Stimulated activated naive CD4-positive, alpha-beta T cell (primary cell): ENCODE measurements at regions not wholly inside any gene's neighbourhood (a gene's known extent, or its start where the extent isn't known, plus 50 kb on each side); places are given as distances from the start of the nearest gene placed in this dataset.

Experiments used
- DNase-seq, 6 experiments: peaks; one replicate each; lab custom pipeline; 2025; lab: John Stamatoyannopoulos, UW

DNA sequence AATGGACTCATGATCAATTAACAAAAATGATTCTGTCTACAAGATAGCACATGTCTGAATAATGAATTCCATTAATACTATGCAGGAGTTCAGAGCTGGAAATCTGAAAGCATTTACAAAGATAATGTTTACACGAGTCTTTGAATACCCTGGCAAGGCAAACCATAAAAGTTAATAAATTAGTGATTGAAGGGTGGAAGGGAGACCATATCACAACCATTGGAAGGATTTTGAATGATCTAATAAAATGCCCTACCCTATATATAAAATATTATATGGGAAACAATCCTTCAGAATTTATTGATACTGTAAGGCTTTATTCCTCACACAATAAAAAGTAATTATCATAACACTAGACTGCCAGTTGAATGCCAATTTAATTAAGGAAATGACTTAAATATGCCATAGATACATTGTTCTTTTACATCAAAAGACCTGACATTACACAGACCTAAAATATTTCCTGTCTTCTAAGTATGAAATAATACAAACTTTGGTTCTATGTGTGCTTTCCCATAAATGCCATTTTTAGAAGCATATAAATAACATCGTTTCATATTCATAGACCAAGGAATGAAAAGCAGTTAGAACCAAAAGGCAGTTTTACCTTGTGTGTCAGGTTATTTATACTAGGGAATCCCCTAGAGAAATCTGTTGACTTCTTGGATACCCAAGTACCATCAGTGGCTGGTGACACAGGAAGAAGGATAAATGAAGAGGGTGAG, 249.2 kb upstream of the MARCKS start:
- DNase-seq = no peak

DNA sequence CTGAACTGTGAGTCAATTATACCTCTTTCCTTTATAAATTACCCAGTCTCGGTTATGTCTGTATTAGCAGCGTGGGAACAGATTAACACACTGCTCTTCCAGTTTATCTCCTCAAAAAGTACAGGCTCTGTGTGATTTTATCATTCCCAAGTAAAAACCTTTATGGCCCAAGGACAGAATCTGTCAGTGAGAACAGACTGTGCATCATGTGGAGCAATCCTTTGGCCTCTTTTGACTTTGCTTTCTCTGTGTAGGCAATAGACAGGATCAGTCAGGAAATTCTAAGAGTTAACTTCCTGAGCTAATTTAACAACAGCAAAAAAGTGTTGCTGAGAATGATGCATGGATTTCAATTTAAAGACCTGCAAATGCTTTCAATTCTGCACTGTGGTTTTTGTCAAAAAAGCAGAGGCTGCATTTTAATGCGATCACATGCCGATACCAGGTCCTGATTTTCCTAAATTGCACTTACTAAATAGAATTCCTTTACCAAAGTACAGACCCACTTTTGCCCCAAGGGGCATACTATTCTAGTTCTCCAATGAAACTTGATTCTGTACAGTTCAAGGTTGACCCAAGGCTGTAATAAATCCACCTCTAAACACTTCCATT, 246.7 kb upstream of the MARCKS start:
- DNase-seq = no peak

DNA sequence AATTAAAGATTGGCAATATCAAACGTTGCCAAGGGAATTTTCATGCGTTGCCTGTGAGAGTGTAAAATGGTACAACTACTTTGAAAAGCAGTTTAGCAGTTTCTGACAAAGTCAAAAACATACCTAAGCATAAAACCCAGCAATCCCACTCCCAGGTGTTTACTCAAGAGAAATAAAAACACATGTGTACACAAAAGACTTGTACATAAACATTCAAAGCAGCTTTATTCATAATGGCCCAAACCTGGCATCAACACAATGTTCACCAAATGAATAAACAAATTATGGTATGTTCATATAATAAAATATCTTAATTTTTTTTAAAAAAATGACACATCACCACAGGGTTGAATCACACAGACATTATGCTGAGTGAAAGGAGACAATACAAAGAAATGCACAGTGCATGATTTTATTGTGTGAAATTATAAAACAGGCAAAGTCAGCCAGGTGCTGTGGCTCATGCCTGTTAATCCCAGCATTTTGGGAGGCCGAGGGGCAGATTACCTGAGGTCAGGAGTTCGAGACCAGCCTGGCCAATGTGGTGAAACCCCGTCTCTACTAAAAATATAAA, 240.4 kb upstream of the MARCKS start:
- no peak for DNase-seq

DNA sequence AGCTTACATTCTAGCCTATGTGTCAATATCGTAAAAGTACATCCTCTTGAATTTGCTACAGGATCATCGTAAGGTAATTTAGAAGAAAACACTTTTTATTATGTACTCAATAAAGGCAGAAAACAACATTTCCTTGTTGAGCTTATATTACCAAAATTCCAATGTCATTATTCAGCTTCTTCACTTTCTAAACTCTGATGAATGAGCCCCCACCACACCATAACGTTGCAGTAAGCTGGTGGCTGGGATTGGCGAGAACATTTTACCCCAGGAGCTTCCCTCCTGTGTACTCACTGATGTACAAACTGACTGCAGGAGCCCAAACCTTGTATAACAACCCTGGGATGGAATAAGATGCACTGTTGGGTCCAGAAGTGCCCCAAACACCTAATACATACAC, 238.1 kb upstream of the MARCKS start:
- no peak for DNase-seq

DNA sequence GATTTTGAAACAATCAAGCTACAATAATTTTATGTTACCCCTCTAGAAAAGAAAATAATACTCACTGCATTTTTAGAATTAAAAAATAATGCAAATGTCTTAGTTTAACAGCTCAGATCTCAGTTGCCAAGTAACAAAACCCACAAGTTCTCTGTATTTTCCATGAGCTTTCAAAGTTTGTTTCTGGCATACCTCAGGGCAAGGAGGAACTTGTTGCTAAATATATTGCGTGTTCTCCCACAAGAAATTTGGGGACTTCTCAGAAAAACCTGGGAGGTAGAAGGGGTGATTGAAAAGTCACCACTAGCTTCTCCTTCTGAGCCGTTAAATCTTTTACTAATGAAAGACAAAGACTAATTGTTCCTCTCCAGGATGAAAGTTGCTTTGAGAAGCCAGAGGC, 236.8 kb upstream of the MARCKS start:
- no peak for DNase-seq

DNA sequence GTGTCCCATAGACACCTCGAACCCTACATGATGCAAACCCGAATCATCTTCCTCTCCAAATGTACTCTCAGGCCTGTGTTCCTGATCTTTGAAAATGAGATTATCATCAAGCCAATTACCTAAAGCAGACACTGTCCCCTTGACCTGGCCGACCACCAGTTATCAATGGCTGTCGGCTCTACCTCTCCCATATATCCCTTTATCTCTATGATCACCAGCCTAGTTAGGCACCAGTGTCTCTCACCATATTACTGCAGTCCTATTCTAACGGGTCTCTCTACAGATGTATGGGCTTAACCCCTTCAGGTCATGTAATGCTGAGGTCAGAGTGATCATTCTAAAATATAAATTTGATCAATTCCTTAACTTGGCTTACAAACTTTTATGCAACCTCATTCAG, 234.9 kb upstream of the MARCKS start:
- no peak for DNase-seq

DNA sequence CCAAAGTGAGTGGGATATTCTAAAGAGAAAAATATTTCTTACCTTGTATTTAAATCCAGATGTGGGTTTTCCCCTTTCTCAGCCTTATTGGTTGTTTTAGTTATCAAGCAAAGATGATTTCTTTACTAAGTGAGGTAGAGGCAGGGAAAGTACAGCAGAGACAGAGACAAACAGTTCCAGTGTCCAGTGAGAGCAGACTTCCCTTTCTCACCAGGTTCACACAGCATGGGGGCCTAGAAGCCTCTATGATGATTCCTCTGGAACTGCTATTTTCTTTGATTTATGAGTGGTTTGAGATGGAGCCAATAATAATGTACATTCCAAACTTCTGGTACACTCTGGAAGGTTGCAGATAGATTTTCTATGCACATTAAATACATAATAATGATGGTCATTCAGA, 234.0 kb upstream of the MARCKS start:
- no peak for DNase-seq

DNA sequence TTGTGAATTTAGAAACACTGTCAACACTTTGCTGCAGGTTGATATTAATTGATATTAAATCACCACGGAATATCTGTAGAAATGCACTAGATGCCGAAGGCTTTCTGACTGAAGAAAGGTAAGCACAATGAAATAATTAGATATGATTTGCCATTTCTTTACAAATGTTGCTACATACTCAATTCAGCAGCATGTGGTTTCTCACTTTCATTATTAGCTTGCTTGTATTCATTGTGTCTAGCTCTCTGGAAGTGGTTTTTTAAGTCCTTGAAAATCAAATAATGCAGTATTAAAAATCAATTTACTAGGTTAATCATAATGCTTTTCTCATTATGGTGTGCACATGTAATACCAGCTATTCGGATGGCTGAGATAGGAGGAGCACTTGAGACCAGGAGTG, 231.3 kb upstream of the MARCKS start:
- no peak for DNase-seq

DNA sequence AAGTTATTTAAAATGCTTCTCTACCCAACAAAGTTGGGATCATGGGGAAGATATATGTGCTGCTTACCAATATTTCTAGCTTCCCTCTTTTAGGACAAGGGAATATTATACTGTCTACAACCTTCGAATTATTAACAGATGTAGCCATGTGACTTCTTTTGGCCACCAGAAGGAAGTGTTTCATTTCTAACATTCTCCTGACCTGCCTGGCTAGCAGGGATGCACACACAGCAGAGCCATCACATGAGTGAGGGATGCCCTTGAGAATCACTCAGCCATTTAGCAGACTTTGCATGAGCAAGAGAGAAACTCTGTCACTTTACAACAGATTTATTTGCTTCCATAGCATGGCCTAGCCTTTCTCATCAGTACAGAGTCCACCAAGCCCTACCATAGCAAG, 230.7 kb upstream of the MARCKS start:
- no peak for DNase-seq

DNA sequence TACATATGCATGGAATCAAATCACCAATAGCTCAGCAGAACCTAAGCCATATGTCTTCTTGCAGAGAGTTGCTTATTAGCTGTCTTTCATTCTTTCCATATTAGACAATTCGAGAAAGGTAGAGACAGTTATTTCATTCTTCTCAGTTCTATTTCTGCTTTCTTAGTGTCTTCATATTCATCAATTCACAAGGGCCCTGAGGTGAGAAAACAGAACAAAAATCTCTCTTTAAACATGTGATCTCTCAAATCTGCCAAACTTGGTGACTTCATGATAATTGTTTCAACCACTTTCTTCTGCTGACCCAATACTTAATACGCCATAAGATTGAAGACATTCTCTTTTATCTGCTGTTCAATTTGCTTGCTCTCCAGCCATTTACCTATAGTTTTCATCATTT, 229.7 kb upstream of the MARCKS start:
- no peak for DNase-seq

DNA sequence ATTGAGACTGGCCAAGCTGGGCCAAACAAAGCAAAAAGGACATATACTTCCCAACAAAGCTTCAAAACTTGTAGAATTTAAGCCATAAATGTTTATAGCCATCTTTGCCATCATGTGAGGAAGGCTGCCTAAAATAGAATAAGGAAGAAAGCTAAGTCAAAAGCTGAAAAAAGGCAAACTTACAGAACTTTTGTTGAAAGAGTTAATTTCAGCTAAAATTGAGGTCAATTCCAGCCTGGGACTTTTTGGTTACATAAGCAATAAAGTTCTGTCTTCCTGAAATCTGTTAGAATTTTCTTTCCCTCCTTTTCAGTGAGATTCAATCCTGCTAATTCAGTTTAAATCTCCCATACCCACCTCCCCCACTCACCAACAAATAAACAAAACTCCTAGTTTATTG, 227.9 kb upstream of the MARCKS start:
- DNase-seq = no peak

DNA sequence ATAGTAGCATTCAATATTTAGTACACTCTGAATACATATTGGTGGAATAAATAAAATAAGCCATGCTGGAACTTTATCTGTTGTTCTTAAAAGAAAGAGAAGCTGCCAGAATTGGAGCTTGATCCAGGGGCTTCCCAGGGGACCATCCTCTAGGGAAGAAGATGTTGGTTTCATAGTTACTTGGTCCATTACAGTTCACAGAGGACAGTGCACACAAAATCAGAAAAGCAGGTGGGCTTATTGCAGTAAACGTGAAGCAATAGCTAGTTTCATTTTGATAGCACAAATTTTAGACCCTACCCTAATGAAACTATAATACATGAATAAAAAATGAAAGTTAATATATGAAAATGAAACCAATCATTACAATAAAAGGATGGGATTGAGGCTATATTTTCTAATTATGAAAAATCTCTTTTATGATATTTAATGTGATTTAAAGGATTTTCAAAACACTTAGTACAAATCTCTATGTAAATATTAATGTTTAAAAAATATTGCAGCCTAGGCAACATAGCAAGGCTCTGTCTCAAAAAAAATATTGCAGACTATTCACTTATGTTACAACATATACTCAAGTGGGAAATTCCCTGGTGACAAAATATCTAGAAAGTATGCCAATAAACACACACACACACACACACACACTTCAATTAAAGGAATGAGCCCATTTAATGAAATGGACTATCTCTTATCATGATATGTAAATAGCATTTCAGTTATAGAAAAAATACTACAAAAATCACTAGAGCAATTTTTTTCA, 227.0 kb upstream of the MARCKS start:
- DNase-seq = no peak

DNA sequence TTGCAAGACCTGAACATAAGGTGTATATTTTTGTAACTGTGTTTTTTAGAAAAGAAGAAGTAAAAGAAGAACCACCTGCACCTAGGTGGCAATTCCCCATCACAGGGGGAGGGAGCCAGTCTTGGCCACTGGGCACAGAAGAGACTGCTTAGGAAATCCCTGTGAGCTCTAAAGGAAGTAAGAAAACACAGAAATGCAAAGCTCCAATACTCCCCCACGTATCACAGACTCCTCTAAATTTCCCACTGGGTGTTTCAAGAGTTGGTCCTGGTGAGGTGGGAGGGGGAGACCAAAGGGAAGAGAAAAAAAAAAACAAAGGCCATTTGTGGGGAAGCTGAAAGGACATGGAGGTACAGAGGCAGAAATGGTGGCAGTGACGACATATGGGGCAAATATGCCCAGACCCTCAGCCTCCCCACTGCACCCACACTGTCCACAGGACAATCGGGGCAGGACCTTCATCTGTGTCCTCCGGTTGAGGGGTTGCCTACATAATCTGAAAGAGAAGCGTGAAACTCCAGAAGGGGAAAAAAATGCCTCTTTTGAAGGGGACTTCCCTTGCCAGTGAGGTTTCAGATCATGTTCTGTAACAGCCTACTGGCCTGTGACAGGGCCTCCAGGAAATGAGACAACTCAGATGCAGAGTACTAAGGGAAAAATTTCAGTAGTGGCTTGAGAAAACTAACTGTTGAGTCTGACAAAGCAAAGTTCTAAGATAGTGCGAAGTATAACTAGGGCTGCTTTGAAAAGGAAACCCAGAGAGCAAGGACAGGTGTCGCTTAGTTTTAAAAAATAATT, 226.2 kb upstream of the MARCKS start:
- DNase-seq = no peak

DNA sequence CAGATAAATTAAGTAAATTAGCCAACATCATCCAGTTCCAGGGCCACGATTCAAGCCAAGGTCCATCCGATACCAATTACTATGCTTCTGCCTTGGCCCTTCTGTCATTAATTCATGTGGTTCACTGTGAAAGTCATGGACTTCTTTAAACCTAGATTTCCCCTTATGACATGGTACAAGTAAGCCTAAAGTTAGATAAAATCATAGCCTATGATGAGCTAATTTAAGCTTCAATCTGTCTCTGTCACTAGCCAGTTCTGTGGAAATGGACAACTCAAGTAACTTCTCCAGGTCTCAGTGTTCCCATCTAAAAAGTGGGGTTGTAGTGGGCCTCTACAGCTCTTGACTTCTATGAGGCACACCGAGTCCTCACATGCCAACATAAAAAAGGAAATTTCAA, 225.5 kb upstream of the MARCKS start:
- no peak for DNase-seq

DNA sequence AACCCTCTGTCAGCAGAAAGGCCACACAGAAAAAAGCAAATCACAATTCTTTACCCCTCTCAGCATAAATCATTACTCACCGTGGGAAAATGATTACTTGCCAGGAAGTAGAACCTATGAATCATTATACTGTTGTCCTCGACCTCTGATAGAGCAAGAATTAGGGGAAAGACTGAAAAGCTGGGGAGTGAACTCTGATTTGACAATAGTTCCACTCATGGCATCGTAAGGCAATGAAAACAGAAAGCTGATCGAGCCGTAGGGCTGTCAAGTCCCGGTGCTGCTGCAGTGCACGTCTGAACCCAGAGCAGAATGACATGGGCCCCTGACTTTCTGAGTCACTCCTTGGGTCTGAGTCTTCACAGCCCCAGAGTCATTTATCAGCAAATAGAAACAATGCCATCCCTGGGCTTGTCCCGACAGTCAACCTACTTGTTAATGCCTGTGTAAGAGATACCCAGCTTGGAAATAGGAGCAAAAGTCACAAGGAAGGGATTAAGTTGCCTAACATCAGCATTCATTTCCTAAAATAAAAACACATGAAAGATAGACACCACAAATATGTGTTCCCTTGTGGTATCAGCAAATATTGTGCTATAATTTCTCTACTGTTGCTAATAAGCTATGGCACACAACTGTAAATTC, 224.8 kb upstream of the MARCKS start:
- no peak for DNase-seq

DNA sequence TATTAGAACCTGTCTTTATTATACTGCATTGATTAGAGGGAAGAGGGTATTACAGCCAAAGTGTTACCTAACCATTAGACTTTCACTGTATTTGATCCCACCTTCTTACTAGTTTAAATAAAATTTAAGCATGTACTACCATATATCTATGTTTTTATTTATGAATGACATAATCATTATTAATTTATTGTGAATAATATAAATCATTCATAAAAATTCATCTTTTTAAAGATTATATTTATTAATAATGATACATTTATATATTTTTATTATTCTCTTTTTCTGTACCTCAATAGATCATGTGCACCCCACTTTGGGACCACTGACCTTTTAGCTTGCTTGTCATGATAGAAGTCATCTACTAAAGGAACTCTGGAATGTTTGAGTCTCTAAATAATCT, 223.5 kb upstream of the MARCKS start:
- no peak for DNase-seq

DNA sequence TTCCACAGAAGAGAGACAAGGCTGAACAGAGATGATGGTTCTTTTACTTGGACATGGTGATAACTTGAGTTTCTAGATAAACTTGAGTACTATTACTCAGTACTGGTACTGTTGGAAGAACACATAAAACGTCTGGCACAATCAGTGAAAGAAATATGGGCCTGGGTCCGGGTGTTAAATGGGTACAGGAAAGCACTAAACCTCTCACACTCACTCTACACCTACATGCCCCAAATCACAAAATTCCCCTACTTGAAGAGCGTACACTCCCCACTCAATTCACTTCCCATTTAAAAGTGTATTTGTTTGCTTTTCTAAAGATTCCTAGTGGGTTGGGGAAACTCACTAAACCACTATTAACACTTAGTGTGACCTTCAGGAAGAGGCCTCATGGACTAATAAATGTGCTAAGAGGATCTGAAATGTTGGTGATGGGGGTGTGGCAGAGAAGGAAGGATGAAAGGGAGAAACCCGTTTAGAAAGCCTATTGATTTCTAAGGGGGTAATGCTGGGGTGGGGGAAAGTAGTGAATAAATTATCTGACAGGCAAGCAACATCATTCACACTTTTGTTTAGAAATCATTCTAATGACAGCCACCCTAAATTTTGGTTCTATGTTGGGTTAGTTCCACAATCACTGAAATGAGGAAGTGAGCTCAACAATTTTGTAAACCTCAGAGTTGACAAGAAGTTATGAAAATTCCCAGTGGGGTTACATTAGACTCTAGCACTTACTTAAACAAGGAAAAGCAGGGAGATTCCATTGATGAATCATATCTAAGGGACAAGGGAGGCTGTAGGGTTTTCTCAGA, 222.6 kb upstream of the MARCKS start:
- no peak for DNase-seq

DNA sequence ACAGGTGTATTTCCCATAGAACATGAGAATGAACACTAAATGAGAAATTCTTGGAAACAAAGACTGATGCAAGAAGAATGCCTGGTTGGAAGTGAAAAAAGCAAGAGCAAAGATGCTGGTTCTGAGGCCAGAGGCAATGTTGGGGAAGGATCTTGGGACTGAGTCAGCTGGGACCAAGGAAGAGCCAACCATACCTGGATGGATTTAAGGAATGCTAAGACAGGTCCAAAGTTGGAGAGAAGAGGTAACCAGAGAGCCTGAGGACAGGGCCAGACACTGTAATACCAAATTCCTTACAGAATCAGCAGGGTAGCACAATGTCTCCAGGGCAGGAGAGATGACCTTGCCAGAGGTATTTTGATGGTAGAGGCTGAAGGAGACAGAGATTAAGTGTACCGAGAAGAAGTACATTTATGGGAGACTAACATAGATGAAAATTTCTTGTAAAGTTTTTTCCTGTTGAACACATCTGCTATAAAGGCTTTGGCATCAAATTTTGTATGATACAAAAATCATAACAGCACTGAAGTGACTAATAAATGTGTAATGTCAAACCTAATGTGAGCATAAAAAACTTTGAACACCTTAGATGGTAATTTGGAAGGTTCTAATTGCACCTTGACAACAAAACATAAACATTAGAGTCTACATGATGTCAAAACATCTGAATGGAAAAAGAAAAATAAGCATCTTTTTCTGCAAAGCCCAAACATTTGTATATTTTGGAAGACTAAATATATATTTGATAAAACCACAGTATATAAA, 221.7 kb upstream of the MARCKS start:
- no peak for DNase-seq

DNA sequence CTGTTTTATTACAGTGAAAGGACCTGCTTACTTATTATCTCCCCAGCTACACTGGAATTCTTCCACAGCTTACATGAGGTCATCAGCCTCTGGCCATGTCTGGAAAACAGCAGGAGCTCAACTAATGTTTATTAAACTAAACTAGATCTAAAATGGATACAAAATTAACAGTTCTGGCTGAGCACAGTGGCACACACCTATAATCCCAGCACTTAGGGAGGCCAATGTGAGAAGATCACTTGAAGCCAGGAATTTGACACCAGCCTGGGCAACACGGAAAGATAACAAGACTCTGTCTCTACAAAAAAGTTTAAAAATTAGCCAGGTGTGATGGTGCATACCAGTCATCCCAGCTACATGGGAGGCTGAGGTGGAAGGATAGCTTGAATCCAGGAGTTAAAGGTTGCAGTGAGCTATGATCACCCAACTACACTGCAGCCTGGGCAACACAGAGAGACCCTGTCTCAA, 220.8 kb upstream of the MARCKS start:
- DNase-seq = no peak

DNA sequence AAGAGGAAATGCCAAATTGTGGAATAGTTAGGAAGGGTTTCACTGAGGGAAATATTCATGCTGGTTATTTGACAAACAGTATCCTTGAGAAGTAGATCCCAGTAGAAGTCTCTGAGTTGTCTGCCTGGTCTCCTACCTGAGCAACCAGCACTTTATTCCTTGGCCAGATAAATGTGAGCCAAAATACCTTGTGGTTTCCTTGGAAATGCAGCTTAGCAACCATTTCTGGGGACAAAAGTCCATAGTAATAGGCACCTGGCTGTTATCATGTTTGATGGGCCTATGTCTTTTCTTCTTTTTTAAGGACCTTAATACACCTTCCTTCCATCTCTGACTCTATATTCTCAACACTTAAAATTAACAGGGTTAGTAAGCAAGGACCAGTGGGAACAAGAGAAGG, 217.1 kb upstream of the MARCKS start:
- no peak for DNase-seq
